WI38 (cell line): ENCODE measurements at regions not wholly inside any gene's neighbourhood (a gene's known extent, or its start where the extent isn't known, plus 50 kb on each side); places are given as distances from the start of the nearest gene placed in this dataset.

ENCODE experiments used
- H3K4me3 ChIP-seq: 2 replicates; pipeline ENCODE4 v1.5.1; 2011; ENCODE audit warnings: low read depth, mild to moderate bottlenecking, control low read depth, low read length
- TF ChIP-seq, protein P1 (sequence below): IDR thresholded peaks from 2 replicates; pipeline ENCODE4 v1.5.1; 2012; ENCODE audit warnings: low read depth, mild to moderate bottlenecking, control low read depth, low read length

- H3K4me3 ChIP-seq, result no peak overlapping the region
- TF ChIP-seq, protein P1, sequence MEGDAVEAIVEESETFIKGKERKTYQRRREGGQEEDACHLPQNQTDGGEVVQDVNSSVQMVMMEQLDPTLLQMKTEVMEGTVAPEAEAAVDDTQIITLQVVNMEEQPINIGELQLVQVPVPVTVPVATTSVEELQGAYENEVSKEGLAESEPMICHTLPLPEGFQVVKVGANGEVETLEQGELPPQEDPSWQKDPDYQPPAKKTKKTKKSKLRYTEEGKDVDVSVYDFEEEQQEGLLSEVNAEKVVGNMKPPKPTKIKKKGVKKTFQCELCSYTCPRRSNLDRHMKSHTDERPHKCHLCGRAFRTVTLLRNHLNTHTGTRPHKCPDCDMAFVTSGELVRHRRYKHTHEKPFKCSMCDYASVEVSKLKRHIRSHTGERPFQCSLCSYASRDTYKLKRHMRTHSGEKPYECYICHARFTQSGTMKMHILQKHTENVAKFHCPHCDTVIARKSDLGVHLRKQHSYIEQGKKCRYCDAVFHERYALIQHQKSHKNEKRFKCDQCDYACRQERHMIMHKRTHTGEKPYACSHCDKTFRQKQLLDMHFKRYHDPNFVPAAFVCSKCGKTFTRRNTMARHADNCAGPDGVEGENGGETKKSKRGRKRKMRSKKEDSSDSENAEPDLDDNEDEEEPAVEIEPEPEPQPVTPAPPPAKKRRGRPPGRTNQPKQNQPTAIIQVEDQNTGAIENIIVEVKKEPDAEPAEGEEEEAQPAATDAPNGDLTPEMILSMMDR, result no peak
Measured at GRCh38 chr9:26459959-26460358, 432.6 kb downstream of the CAAP1 start.

DNA sequence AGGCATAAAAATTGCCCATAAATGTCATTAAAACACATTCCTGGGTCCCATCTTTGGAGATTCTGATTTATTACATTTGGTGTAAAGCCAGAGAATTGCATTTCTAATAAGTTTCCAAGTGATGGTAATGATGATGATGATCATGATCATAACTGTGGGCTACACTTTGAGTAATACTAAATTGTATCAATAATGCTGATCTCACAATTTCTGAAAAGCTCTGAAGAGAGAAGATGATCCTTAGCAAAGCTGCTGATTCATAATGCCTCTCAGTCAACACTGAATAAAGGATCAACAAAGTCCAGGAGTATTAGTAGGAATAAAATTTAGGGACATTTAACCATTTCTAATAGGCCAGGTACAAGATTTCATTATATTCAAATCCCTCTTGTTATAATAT lies 434.5 kb downstream of the CAAP1 start:
- TF ChIP-seq, protein P1, result no peak
- H3K4me3 ChIP-seq, result no peak overlapping the region

DNA sequence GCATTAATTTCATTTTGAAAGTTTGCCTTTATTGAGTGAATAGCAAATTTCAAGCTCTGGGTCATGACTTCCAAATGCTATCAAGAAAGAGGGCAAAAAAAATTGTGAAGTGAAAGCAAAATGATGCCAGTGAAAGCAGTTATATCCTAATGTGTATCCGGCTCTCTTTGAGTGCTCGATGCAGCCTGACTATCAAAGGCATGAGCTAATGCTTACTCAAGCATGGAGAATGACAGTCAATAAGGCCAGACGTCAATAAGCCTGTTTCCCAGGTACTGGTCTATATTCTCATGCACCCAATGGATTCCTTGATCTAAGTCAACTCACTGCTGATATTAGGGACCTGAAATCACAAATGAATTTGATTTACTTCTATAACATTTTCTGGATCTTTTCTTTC lies 435.5 kb downstream of the CAAP1 start:
- TF ChIP-seq, protein P1, result no peak
- no peak overlapping the region for H3K4me3 ChIP-seq

DNA sequence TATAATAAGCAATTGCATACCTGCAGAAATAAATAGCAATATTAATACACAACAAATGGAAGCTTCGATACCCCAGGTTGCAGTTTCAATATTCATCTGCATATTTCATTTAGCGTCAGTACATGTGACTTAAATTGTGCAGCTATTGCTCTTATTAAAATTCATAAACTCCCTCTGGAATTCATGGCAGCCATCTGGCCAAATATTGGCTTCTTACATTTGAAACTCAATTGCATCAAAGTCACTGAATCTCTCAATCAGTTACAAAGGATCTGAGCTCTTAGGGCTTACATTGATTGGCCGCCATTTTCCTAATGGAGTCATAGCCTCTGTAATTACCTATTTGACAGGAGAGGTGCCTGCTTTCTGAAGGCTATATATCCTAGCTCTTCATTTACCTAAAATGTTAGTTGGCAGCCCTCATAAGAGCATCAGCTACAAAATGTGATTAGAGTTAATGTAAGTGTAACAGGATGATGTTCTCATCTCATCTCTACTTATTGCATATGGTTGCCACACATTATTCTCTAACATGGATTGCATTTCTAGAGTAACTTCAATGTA lies 453.5 kb downstream of the CAAP1 start:
- no peak overlapping the region for H3K4me3 ChIP-seq
- TF ChIP-seq, protein P1, result no peak

GRCh38 chr9:26437056-26437711 lies 455.4 kb downstream of the CAAP1 start:
- TF ChIP-seq, protein P1, result no peak
- no peak overlapping the region for H3K4me3 ChIP-seq

- no peak overlapping the region for H3K4me3 ChIP-seq
- TF ChIP-seq, protein P1, result no peak
Measured at GRCh38 chr9:26426551-26427131, 466.0 kb downstream of the CAAP1 start.

GRCh38 chr9:26418480-26418879 lies 474.1 kb downstream of the CAAP1 start:
- TF ChIP-seq, protein P1, result no peak
- H3K4me3 ChIP-seq, result no peak overlapping the region
